ENCODE measurements at regions not wholly inside any gene's neighbourhood (a gene's known extent, or its start where the extent isn't known, plus 50 kb on each side); places are given as distances from the start of the nearest gene placed in this dataset.
"Not testable (repeated sequence)": the region's sequence is repeated elsewhere in the genome, so short reads cannot be mapped to it uniquely, and the experiment has no call there.

DNA sequence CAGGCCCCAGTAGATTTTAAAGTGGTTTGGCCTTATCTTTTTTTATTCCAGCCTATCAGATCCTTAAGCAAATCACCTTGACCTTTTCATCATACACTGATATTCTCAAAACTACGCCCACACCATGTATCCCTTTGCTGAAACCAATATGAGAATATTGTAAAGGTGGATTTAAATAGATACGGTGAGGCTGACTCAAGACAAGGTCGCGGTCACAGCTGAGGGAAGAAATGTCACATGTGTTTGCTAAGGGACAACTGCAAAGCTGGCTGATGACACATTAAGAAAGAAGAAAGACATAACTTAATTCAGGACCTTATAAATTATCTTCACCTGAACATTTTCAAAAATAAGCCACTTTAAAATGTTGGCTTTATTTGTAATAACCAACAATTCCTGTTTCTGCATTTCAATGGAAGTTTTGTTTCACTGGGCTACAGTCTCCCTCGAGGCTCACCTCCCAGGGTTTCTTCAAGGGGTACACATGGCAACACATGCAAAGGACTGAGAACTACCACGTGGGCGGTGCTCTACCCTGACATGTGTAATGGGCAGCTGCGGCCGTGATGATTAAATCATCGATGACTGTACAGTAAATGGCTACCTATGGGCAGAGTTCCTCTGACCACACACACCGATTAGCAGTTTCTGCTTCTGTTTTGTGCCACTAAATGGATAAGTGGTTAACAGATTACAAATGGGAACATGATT is 189.5 kb downstream of the SIPA1L2 start:
- DNase-seq, result no peak

- no peak for DNase-seq
Observed at GRCh38 chr1:232439011-232439410, 190.9 kb downstream of the SIPA1L2 start.

GRCh38 chr1:232438476-232438875 is 191.5 kb downstream of the SIPA1L2 start:
- no peak for DNase-seq

DNA sequence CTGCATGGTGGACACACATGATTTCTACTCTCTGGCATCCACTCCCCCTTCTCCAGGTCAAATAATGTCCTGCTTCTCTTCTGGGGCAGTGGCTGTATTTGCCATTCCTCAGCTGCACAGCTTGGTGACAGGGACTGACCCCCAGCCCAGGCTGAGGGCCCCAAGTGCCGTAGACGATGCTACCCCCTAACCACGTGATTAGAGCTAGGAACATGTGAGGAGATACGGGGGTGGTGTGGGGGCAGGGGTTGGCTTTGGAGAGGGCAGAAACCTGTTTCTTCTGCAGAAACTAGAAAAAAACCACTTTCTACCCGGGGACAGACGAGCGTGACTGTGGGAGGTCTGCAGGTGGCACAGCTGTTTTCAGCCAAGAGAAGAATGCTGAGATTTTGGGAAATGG is 192.4 kb downstream of the SIPA1L2 start:
- DNase-seq, result no peak

- DNase-seq, result no peak
Observed at GRCh38 chr1:232435729-232436128, 194.2 kb downstream of the SIPA1L2 start.

DNA sequence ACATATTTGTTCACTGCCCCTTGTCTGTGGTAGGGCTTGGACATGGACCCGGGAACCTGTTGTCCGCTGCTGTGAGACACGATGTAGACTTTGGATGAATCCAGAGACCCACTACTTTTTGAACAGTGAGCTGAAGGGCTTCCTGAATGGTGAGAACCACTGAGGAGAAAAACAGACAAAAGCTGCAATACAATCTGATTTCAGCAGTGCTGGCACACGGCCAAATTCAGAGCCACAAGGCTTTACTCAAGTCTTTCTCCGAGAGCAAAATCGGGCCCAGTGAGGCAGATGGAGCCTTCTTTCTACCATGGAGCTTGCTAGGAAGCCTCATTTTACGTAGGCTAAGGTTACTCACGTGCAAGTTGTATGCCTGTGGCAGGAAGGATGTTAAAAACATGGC is 197.6 kb downstream of the SIPA1L2 start:
- no peak for DNase-seq

GRCh38 chr1:232431748-232432147 is 198.2 kb downstream of the SIPA1L2 start:
- no peak for DNase-seq

DNA sequence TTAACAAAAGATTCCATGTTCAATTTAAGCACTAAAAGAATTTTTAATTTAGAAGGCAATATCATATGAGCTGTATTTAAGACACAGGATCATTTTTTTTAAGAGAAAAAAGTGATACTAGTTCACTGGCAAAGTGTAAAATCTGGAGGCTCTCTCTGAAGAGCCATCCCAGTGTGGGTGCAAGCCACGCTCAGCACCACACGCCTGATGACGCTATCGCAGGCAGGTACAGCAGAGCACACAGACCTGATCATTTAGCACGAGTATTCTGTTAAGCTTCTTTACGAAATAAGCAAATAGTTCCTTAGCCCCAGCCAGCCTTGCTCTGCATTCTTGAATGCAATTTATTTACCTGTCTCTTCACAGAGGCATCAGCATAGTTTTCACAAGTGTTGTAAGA is 198.6 kb downstream of the SIPA1L2 start:
- no peak for DNase-seq

DNA sequence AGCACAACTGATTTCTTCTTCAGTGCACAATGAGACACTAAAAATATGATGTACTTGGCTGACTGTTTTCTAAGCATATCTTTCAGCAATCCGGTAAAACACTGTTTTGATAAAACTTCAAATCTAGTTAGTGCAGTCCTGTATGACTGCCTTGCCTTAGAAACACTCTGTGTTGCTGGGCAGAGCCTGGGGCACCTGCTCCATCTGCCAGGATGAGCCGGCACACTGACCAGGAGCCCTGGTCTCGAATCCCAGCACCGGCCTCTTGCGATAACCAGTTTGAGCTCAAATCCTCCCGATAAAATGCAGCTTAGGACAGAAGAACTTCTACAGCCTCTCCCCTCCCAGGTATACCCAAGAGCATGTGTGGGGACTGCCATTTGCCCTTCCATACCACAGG is 199.5 kb downstream of the SIPA1L2 start:
- no peak for DNase-seq

- no peak for DNase-seq
Observed at GRCh38 chr1:232428786-232429530, 201.0 kb downstream of the SIPA1L2 start.

DNA sequence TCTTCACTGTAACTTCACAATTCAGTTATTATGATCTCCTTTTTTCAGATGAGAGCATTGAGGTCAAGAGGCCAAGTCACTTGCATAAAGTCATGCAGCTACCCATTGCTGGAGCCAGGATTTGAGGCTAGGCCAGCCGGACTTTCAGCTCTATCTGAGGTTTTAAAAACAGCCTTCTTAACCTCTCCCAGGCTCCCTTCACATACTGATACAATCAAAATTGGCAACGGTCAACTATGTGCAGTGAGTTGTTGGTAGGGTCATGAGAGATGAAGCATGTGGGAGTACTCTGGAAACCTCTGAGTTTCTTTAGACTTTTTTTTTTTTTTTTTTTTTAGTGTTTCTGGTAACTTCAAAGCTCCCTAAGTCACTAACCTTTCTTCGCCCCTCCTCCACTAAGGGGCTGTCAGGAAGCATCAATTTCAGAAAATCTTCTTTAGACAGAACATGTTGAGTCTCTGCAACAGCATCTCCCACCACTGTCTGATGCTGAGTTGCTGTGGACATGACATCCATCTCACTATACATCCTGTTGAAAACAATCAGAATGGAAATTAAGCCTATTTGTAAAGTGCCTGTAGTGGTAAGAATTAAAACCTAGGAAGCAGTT is 201.8 kb downstream of the SIPA1L2 start:
- DNase-seq, result no peak

GRCh38 chr1:232426801-232427200 is 203.1 kb downstream of the SIPA1L2 start:
- DNase-seq, result no peak

- no peak for DNase-seq
Observed at GRCh38 chr1:232425421-232425820, 204.5 kb downstream of the SIPA1L2 start.

GRCh38 chr1:232423591-232423990 is 206.3 kb downstream of the SIPA1L2 start:
- no peak for DNase-seq

- no peak for DNase-seq
Observed at GRCh38 chr1:232422898-232423297, 207.0 kb downstream of the SIPA1L2 start.

DNA sequence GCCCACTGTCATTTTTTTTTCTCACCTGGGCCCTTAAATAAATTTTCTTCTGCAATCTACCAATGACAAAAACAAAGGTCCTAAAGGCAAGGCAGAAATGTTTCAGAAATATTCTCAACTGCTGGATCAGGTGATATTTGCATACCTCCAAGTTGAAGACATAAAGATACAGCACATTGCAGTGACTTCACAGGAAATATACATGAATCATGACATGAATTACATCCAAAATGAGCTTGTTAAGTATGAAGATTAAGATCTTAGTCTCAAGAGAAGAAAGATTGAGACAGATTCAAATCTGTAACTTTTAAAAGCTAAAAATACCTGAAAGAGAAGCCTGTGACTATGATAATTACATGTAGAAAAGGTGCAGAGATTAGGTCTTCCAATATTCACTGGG is 207.8 kb downstream of the SIPA1L2 start:
- no peak for DNase-seq

- DNase-seq, result no peak
Observed at GRCh38 chr1:232421143-232421796, 208.7 kb downstream of the SIPA1L2 start.

- DNase-seq, result no peak
Observed at GRCh38 chr1:232417636-232418248, 212.2 kb downstream of the SIPA1L2 start.

GRCh38 chr1:232416026-232416568 is 213.8 kb downstream of the SIPA1L2 start:
- DNase-seq, result no peak

- not testable (repeated sequence) for DNase-seq
Observed at GRCh38 chr1:232415481-232415880, 214.5 kb downstream of the SIPA1L2 start.

DNA sequence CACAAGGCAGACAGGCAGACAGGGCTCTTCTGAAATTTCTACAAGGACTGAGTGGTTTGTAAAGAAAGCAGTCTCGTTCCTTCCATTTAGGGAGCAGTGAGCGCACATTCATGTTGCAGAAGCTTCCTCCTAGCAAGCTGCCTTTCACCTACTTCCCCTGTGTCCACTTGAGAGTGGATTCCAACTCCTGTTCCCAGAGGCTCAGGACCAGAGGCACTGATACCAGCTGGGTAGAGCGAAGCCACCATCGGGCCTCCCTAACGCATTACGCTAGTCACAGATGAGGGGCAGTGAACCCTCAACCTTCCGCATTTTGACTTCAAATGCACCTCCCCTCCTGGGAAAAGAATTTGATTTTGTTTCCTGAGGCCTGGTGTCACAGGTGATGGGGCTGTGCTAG is 215.8 kb downstream of the SIPA1L2 start:
- no peak for DNase-seq

DNA sequence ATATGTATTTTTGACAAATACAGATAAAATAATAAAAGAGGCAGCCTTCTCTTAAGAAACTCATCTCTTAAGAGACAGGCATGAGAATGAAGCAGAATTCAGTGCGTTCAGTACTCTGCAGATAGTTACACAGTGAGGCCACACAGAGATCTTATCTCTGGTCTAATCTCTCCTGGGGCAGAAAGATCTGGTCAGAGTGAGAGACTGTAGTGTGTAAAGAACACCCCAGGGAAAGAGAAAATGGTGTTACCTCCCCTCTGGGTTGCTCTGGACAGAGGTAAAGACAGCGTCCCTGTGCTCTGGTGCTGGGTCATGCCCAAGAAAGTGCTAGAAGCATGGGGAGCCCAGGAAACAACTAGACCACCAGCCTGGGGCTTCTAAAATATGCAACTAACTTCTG is 216.3 kb downstream of the SIPA1L2 start:
- no peak for DNase-seq

DNA sequence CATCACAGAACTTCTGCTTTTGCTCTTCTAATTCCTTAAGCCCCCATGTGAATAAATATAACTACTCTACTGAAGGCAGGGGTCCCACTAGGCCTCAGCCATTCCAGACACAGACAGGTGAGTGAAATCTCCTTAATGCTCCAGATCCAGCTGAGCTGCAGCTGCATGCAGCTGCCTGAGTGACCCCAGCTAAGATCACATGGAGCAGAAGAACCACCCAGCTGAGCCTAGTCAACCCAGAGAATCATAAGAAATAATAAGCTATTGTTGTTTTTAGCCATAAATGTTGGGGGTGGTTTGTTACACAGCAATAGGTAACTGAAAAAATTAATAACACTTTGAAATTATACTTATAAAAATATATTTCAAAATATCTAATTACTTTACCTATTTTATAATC is 220.3 kb downstream of the SIPA1L2 start:
- DNase-seq, result no peak

Measured in activated T-cell treated with anti-CD3 and anti-CD28 coated beads, Interleukin-2, amount 50 U/mL, for 1 hour (primary cell).